Aorta (tissue), 5 donors: ENCODE measurements at regions not wholly inside any gene's neighbourhood (a gene's known extent, or its start where the extent isn't known, plus 50 kb on each side); places are given as distances from the start of the nearest gene placed in this dataset.

ENCODE experiments used
- ATAC-seq: fragments of 200-7000 bp; cut with Tn5 transposase; one replicate; pipeline ENCODE4 v1.9.1; 2022; ENCODE audit warnings: moderate library complexity; ENCODE audit not compliant: low FRiP score
- DNase-seq, 2 donors: peaks; one replicate each; pipeline ENCODE4 v3.0.0-alpha.2; 2020
- H3K27ac ChIP-seq, 2 donors: one replicate each; pipeline ENCODE4 v1.5.1; 2013; ENCODE audit warnings: low read length in 2 of 2, mild to moderate bottlenecking in 2 of 2, moderate library complexity in 2 of 2, control low read depth in 1 of 2, inconsistent platforms in 1 of 2, low read depth in 1 of 2
- H3K27me3 ChIP-seq, 2 donors: one replicate each; pipeline ENCODE4 v1.6.1; 2013; ENCODE audit warnings: control low read depth in 1 of 2, low read length in 1 of 2, mild to moderate bottlenecking in 1 of 2, moderate library complexity in 1 of 2; ENCODE audit not compliant: insufficient read depth in 2 of 2, control insufficient read depth in 1 of 2
- H3K36me3 ChIP-seq, 2 donors: one replicate each; pipeline ENCODE4 v1.6.1; 2013; ENCODE audit warnings: control low read depth in 1 of 2, low read length in 1 of 2, mild to moderate bottlenecking in 1 of 2; ENCODE audit not compliant: insufficient read depth in 2 of 2, control insufficient read depth in 1 of 2
- H3K4me1 ChIP-seq, 2 donors: one replicate each; pipeline ENCODE4 v1.6.1; 2013; ENCODE audit warnings: low read length in 2 of 2, control low read depth in 1 of 2, mild to moderate bottlenecking in 1 of 2, moderate library complexity in 1 of 2; ENCODE audit not compliant: insufficient read depth in 2 of 2, control insufficient read depth in 1 of 2
- H3K4me3 ChIP-seq, 2 donors: one replicate each; pipeline ENCODE4 v1.5.1; 2013; ENCODE audit warnings: low read length in 2 of 2, control low read depth in 1 of 2, mild to moderate bottlenecking in 1 of 2
- H3K9me3 ChIP-seq: one replicate; pipeline ENCODE4 v1.6.1; 2013; ENCODE audit warnings: mild to moderate bottlenecking, low read length; ENCODE audit not compliant: control insufficient read depth
- WGBS, 2 donors: extraction: QIAGEN DNeasy Blood & Tissue Kit; methylation state at CpG; one replicate each; pipeline ENCODE4 v1.1.7; 2013; 5-methylcytosine and 5-hydroxymethylcytosine counted together
- intact Hi-C, 2 donors: fragments of 100-400 bp; cut with DNase I; formaldehyde crosslinking; loops; one replicate each; pipeline versions ENCODE4 v1.14.2 to v1.15.0; 2022
- donor health status: healthy with polysubstance abuse.
- donor health status: Bipolar disorder and iron deficiency.
- donor health status: DM: no; HTN: no; CAD: no.
- donor health status: DM: no; HTN: no; CAD: no.
- donor health status: DM: yes; HTN: yes; CAD: no.

GRCh38 chr2:150034665-150035064 lies 447.1 kb upstream of the MMADHC start:
- H3K27ac ChIP-seq: no peak overlapping the region
- H3K4me3 ChIP-seq: no peak overlapping the region
- no peaks in the 10 kb centered on the region for H3K36me3 ChIP-seq
- 95 to 98% methylated on average over 3 of the region's 3 CpGs for WGBS, 2 donors
- H3K4me1 ChIP-seq: peaks cover 0 to 6% of the 10 kb centered on the region in 2 donors
- intact Hi-C loops: no loop called here
- ATAC-seq: no peak
- no peaks in the 10 kb centered on the region for H3K9me3 ChIP-seq
- DNase-seq: no peak
- H3K27me3 ChIP-seq: no peaks in the 10 kb centered on the region

- Histone ChIP-seq H3K27ac (no peak overlapping the region), H3K4me3 (no peak overlapping the region), H3K27me3 (no peaks in the 10 kb centered on the region), H3K36me3 (no peaks in the 10 kb centered on the region), H3K4me1 (peaks cover 0 to 6% of the 10 kb centered on the region in 2 donors), H3K9me3 (no peaks in the 10 kb centered on the region)
- no peak for DNase-seq
- ATAC-seq: no peak
- WGBS, 2 donors: 23 to 29% methylated on average over 3 of the region's 3 CpGs
- intact Hi-C loops: no loop called here
These were observed 443.0 kb upstream of the MMADHC start for GRCh38 chr2:150030436-150031190.

- Histone ChIP-seq H3K9me3 (no peaks in the 10 kb centered on the region), H3K36me3 (no peaks in the 10 kb centered on the region), H3K4me1 (peaks cover 0 to 6% of the 10 kb centered on the region in 2 donors), H3K4me3 (no peak overlapping the region), H3K27me3 (no peaks in the 10 kb centered on the region), H3K27ac (no peak overlapping the region)
- intact Hi-C loops: loop anchor here in 1 of 2 donors (10.0 kb wide), 1 partner anchor 456 kb away; the partner anchor contains the start of gene RND3
- WGBS, 2 donors: 53 to 61% methylated on average over 2 of the region's 2 CpGs
- ATAC-seq (no peak), DNase-seq (no peak)
These were observed 440.7 kb upstream of the MMADHC start for GRCh38 chr2:150028322-150028721.

GRCh38 chr2:150027164-150027563 lies 439.6 kb upstream of the MMADHC start:
- no peak for DNase-seq
- Histone ChIP-seq H3K27me3 (no peaks in the 10 kb centered on the region), H3K4me1 (peaks cover 0 to 6% of the 10 kb centered on the region in 2 donors), H3K27ac (no peak overlapping the region), H3K4me3 (no peak overlapping the region), H3K9me3 (no peaks in the 10 kb centered on the region), H3K36me3 (no peaks in the 10 kb centered on the region)
- 54 to 61% methylated on average over 4 of the region's 4 CpGs for WGBS, 2 donors
- ATAC-seq: no peak
- intact Hi-C loops: loop anchor here in 1 of 2 donors (10.0 kb wide), 1 partner anchor 458 kb away; the partner anchor contains the start of gene RND3

GRCh38 chr2:150023663-150024062 lies 436.1 kb upstream of the MMADHC start:
- Histone ChIP-seq H3K27me3 (no peaks in the 10 kb centered on the region), H3K4me1 (no peaks in the 10 kb centered on the region), H3K4me3 (no peak overlapping the region), H3K36me3 (no peaks in the 10 kb centered on the region), H3K27ac (no peak overlapping the region), H3K9me3 (no peaks in the 10 kb centered on the region)
- intact Hi-C loops: loop anchor here in 1 of 2 donors (10.0 kb wide), 1 partner anchor 461 kb away; the partner anchor contains the start of gene RND3
- DNase-seq (no peak), ATAC-seq (no peak)

GRCh38 chr2:150023044-150023443 lies 435.5 kb upstream of the MMADHC start:
- H3K9me3 ChIP-seq: no peaks in the 10 kb centered on the region
- WGBS, 2 donors: 86 to 88% methylated on average over 3 of the region's 3 CpGs
- intact Hi-C loops: loop anchor here in 1 of 2 donors (10.0 kb wide), 1 partner anchor 462 kb away; the partner anchor contains the start of gene RND3

GRCh38 chr2:150020937-150021673 lies 433.5 kb upstream of the MMADHC start:
- 55 to 59% methylated on average over 5 of the region's 5 CpGs for WGBS, 2 donors
- H3K27me3 ChIP-seq: no peaks in the 10 kb centered on the region
- H3K27ac ChIP-seq: no peak overlapping the region
- H3K9me3 ChIP-seq: no peaks in the 10 kb centered on the region
- no peaks in the 10 kb centered on the region for H3K36me3 ChIP-seq
- no peak for ATAC-seq
- no peak overlapping the region for H3K4me3 ChIP-seq
- H3K4me1 ChIP-seq: no peaks in the 10 kb centered on the region
- intact Hi-C loops: loop anchor here in 1 of 2 donors (10.0 kb wide), 1 partner anchor 464 kb away; the partner anchor contains the start of gene RND3
- DNase-seq: no peak

More at GRCh38 chr2:150023044-150023443, 435.5 kb upstream of the MMADHC start:
- no peak overlapping the region for H3K4me3 ChIP-seq
- ATAC-seq (no peak), DNase-seq (no peak)
- no peaks in the 10 kb centered on the region for H3K36me3 ChIP-seq
- H3K27ac ChIP-seq: no peak overlapping the region
- no peaks in the 10 kb centered on the region for H3K4me1 ChIP-seq
- H3K27me3 ChIP-seq: no peaks in the 10 kb centered on the region

GRCh38 chr2:150020221-150020620 lies 432.6 kb upstream of the MMADHC start:
- ATAC-seq: no peak
- WGBS, 2 donors: 91 to 100% methylated on average over 1 of the region's 1 CpG

More at GRCh38 chr2:150020221-150020620, 432.6 kb upstream of the MMADHC start:
- intact Hi-C loops: loop anchor here in 1 of 2 donors (10.0 kb wide), 1 partner anchor 465 kb away; the partner anchor contains the start of gene RND3
- DNase-seq: no peak
- Histone ChIP-seq H3K4me3 (no peak overlapping the region), H3K9me3 (no peaks in the 10 kb centered on the region), H3K27ac (no peak overlapping the region), H3K36me3 (no peaks in the 10 kb centered on the region), H3K4me1 (no peaks in the 10 kb centered on the region), H3K27me3 (no peaks in the 10 kb centered on the region)
